Stimulated activated CD4-positive, alpha-beta T cell treated with anti-CD3 and anti-CD28 coated beads, Interleukin-15, amount 100 ng/mL, for 1 hour (primary cell): ENCODE measurements at regions not wholly inside any gene's neighbourhood (a gene's known extent, or its start where the extent isn't known, plus 50 kb on each side); places are given as distances from the start of the nearest gene placed in this dataset.
"Not testable (repeated sequence)": the region's sequence is repeated elsewhere in the genome, so short reads cannot be mapped to it uniquely, and the experiment has no call there.

Source experiments
- DNase-seq, 2 donors: peaks; one replicate each; pipeline ENCODE4 v3.0.0-alpha.2; 2020; ENCODE audit warnings: low read depth in 1 of 2, low spot score in 1 of 2

DNA sequence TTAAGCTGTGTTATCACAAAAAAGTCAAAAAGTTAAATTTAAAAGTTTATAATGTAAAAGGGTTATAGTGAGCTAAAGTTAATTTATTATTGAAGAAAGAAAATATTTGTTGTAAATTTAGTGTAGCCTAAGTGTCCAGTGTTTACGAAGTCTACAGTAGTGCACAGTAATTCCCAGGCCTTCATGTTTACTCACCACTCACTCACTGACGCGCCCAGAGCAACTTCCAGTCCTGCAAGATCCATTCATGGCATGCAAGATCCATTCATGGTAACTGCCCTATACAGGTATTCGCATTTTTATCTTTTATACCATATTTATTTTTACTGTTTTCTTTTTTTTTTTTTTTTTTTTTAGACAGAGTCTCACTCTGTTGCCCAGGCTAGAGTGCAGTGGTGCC is 69.5 kb downstream of the TPRA1 start:
- no peak for DNase-seq

GRCh38 chr3:127518456-127519081 is 72.0 kb downstream of the TPRA1 start:
- DNase-seq: no peak

DNA sequence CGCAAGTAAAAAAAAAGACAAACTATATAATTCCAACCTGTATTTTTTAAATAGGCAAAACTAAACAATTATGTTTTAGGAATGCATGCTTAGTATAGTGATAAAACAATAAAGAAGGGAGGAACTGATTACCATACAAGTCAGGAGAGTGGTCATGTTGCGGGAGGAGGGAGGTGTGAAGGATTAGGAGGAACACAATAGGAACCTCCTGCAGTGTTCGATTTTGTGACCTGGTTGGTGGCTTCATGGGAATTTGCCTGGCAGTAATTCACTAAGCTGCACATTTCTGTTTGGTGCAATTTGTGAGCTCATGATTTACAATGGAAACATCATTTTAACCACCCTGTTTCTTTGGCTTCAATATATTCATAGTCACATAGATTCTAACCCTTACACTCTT is 78.3 kb downstream of the TPRA1 start:
- no peak for DNase-seq

- no peak for DNase-seq
Observed at GRCh38 chr3:127501177-127501576, 89.4 kb downstream of the TPRA1 start.

GRCh38 chr3:127497676-127498075 is 92.9 kb downstream of the TPRA1 start:
- no peak for DNase-seq

DNA sequence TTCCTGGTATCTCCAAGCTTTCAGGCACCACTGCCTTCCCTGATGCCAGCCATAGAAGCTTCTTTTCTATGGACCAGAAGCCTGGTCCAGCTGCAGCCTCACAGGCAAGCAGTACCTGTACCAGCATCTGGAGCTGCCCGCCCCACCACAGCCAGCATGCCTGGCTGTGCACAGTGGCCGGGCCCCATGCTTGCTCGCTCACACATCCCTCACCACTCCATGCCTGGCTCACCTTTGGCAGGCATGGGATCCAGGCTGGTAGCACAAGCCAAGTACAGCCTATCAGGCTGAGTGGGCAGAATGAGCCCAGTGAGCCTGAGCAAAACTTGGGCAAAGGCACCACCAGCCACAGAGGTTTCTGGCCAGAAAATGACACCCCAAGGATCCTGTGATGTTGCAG is 93.4 kb downstream of the TPRA1 start:
- DNase-seq: no peak

GRCh38 chr3:127495821-127496655 is 94.5 kb downstream of the TPRA1 start:
- no peak for DNase-seq

DNA sequence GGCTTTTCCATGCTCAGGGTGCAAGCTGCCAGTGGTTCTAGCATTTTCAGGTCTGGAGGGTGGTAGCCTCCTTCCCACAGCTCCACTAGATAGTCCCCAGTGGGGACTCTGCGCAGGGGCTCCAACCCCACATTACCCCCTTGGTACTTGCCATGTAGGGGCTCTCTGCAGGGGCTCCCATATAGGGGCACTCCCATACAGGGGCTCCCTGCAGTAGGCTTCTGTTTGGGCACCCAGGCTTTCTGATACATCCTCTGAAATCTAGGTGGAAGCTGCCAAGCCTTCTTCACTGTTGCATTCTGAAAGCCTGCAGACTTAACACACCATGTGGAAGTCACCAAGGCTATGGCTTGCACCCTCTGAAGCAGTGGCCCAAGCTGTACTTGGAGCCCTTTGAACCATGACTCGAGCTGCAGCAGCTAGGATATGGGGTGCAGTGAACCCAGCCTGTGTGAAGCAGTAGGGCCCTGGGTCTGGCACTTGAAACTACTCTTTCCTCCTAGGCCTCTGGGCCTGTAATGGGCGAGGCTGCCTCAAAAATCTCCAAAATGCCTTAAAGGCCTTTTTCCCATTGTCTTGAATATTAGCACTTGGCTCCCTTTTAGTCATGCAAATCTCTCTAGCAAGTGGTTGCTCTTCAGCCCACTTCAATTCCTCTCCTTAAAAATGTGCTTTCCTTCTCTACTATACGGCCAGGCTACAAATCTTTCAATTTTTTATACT is 96.4 kb downstream of the TPRA1 start:
- DNase-seq: no peak

DNA sequence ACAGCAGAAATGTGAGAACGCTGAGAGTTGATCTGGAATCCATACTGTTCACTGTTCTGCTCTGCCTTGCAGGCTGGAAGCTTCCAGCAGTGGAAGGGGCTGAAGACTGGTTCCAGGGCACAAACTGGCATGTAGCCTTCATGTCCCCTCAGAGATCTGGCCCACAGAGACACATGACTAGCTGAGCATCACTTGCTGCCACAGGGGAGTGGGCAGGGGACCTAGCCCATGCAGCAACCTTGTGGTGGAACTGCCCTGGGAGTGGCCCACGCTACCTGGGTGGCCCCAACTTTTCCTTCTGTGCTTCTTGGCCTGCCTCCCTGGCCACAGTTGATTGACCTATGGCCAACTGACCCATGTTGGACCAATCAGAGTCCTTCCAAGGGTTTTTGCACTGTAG is 98.1 kb downstream of the TPRA1 start:
- no peak for DNase-seq

DNA sequence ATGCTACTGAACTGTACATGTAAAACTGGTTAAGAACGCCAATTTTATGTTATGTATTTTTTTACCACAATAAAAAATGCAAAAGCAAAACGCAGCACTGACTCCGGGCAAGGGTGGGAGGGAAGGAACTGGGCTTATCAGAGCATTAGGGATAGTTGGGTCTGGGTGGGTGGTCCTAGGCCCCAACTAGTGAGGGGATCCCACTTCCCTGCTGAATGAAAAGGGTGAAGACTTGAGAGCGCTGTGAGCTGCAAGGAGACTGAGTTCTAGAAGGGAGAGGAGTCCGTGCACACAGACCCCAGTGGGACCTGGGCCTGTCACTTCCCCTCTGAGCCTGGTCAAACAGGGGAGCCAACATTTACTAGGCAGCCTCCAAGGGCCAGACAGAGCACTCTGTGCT is 98.6 kb downstream of the TPRA1 start:
- DNase-seq: no peak

GRCh38 chr3:127491323-127491722 is 99.2 kb downstream of the TPRA1 start:
- no peak for DNase-seq

- DNase-seq: not testable (repeated sequence)
Observed at GRCh38 chr3:127491024-127491305, 99.6 kb downstream of the TPRA1 start.

DNA sequence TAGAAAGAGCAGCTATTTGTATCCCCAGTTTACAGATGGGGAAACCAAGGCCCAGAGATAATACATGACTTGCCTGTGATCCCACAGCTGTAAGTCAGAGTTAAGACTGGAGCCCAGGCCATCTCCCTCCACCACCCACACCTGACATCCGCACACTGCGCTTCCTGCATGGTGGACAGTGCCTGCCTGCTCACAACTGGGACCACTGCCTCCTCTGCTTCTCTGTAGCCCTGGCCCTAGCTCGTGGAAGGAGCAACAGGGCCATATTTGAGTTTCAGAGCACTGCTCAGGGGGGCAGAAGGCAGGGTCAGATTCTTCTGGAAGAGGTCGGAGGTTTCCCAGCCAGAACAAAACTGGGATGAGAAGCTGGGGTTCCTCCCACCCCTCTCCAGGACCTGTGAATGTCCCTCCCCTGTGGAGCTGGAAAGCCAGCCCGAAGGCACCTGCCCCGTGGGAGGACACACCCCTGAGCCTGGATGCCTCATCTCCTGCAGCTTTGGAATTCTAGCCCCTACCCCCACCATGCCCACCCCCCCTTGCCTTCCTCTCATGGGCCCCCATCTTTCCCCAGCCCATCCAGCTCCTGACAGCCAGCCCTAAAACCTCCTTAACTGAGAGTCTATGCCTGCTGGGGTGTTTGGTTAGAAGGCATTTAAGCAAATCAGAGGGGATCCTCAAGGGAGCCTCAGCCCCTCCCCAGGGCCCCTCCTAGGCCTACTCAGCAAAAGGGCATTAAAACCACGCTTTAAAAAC is 100.1 kb downstream of the TPRA1 start:
- DNase-seq: no peak

DNA sequence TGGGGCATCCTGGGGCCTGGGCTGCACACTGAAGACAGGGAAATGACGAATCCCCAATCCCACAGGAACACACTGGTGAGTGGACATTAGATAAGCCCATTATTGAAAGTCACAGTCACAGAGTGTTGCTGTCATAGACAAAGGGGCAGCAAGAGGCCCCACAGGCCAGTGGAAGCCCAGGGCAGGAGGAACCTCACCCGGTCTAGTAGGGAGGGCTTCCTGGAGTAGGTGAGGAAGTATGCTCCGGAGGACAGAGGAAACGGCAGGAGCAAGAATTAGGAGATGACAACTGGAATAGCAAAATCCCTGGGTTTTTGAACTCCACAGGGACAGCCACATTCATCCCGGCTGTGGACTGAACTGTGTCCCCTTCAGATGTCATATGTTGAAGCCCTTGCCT is 101.2 kb downstream of the TPRA1 start:
- no peak for DNase-seq

DNA sequence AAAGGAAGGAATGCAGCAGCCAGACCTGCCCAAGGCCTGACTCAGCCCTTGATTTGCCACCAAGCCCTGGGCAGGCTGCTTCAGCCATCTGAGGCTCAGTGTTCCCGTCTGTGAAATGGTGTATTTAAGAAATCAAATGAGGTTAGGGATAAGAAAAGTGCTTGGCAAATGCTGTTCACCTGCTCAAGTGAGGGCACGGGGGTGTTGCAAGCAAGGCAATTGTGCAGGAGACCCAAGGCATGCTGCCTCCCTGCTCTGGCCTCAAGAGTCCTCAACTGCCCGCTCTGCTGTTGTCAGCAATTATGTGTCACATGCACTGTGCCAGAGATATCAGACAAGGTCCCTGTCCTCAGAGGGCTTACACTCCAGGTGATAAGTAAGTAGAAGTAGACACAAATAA is 101.8 kb downstream of the TPRA1 start:
- no peak for DNase-seq

GRCh38 chr3:127488141-127488672 is 102.3 kb downstream of the TPRA1 start:
- no peak for DNase-seq

DNA sequence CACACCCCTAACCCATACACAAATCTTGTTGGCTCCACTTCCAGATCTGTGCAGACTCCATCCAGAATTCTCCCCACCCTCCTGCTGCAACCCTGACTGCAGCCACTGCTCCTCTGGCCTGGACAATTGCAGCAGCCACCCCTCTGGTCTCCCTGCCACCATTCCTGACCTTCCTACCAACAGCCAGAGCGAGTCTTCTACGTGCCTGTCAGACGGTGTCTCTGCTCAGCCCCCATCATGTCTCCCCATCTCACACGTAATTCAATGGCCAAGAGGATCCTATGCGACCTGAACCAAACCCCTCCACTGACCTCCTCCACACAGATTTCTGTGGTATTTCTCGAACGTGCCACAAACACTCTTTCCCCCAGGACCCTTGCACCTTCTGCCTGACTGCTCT is 103.3 kb downstream of the TPRA1 start:
- DNase-seq: no peak

DNA sequence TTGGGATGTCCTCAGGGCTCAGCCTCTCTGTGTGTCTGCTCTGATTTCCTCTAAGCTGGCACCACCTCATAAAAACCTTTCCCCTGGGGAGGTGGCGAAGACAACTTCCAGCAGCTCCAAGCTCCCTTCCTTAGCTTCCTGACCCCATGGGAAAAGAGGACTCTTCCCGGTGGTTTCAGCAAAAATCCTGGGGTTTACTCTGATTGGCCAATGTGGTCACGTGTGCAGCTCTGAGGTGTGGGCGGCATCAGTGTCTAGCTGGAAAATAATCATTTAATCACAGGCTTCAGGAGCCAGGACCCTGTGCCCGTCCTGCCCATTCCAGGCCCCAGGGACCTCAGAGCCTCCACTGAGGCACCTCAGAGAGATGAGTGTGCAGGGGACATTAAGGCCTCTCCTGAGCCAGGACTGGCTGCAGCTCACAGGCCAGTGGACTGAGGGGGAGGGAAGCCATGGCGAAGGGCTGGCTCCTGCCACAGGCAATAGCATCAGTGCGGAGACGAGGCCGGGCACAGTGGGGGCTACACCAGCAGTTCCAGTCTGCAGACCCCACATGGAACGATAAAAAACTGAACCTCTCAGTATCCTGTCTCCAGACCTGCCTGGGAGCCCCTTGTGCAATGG is 104.1 kb downstream of the TPRA1 start:
- DNase-seq: no peak

GRCh38 chr3:127485396-127486170 is 105.0 kb downstream of the TPRA1 start:
- no peak for DNase-seq
